Naive thymus-derived CD4-positive, alpha-beta T cell (primary cell): ENCODE measurements at regions not wholly inside any gene's neighbourhood (a gene's known extent, or its start where the extent isn't known, plus 50 kb on each side); places are given as distances from the start of the nearest gene placed in this dataset.
A peak's percentile ranks its signal among the peaks of the same experiment; 100 is the strongest.

Experiments
- ATAC-seq: fragments of 150-1000 bp; cut with Tn5 transposase; 2 replicates; pipeline ENCODE4 v1.10.0; 2021; ENCODE audit warnings: mild to moderate bottlenecking, moderate library complexity
- CTCF ChIA-PET: fragments of 350-600 bp; sonication (Branson Sonifier 250); formaldehyde crosslinking; loops from one replicate; lab custom pipeline; 2021; ENCODE audit warnings: antibody characterized with exemption; lab: Charles Lee
- POLR2A ChIA-PET: fragments of 350-600 bp; sonication (Branson Sonifier 250); formaldehyde crosslinking; loops from one replicate; lab custom pipeline; 2021; ENCODE audit warnings: antibody characterized with exemption, inconsistent platforms; lab: Charles Lee
- DNase-seq, 9 donors: peaks; one replicate each; pipeline versions ENCODE4 v3.0.0 to v3.0.0-alpha.2; 2020 to 2022; ENCODE audit warnings: mixed read lengths in 1 of 9
- H3K27ac ChIP-seq: one replicate; pipeline ENCODE4 v1.7.0; 2013; ENCODE audit warnings: mild to moderate bottlenecking, low read depth, low read length, moderate library complexity
- H3K27me3 ChIP-seq, 2 donors: one replicate each; pipeline ENCODE4 v1.7.0; 2013; ENCODE audit warnings: low read length in 2 of 2, mild to moderate bottlenecking in 2 of 2, moderate library complexity in 2 of 2; ENCODE audit not compliant: control insufficient read depth in 2 of 2, insufficient read depth in 2 of 2
- H3K36me3 ChIP-seq, 3 experiments: 1 replicate in 2 of 3; 2 replicates in 1 of 3; pipeline ENCODE4 v1.7.0; 2013; ENCODE audit warnings: low read length in 3 of 3, mild to moderate bottlenecking in 3 of 3, moderate library complexity in 1 of 3; ENCODE audit not compliant: insufficient read depth in 3 of 3, control insufficient read depth in 2 of 3
- H3K4me1 ChIP-seq, 2 donors: one replicate each; pipeline ENCODE4 v1.7.0; 2013; ENCODE audit warnings: low read length in 2 of 2, mild to moderate bottlenecking in 2 of 2, moderate library complexity in 1 of 2; ENCODE audit not compliant: control insufficient read depth in 2 of 2, insufficient read depth in 2 of 2
- H3K4me3 ChIP-seq: 2 replicates; pipeline ENCODE4 v1.7.0; 2013; ENCODE audit warnings: mild to moderate bottlenecking, low read length
- H3K9me3 ChIP-seq, 3 experiments: 1 replicate in 2 of 3; 2 replicates in 1 of 3; pipeline ENCODE4 v1.7.0; 2013; ENCODE audit warnings: low read length in 3 of 3; ENCODE audit not compliant: control insufficient read depth in 2 of 3
- H3K27ac Mint-ChIP-seq, 9 donors: one replicate each; pipeline ENCODE4 v1.8.0; 2020 to 2022; ENCODE audit warnings: mixed read lengths in 9 of 9, mild to moderate bottlenecking in 8 of 9, moderate library complexity in 5 of 9, inconsistent platforms in 2 of 9
- H3K27me3 Mint-ChIP-seq, 5 donors: one replicate each; pipeline ENCODE4 v1.8.0; 2021 to 2022; ENCODE audit warnings: mixed read lengths in 5 of 5, mild to moderate bottlenecking in 1 of 5
- H3K36me3 Mint-ChIP-seq, 5 donors: one replicate each; pipeline ENCODE4 v1.8.0; 2020 to 2022; ENCODE audit warnings: mixed read lengths in 5 of 5, mild to moderate bottlenecking in 3 of 5, inconsistent platforms in 1 of 5
- H3K4me1 Mint-ChIP-seq, 7 donors: one replicate each; pipeline ENCODE4 v1.8.0; 2020 to 2022; ENCODE audit warnings: mixed read lengths in 7 of 7, mild to moderate bottlenecking in 3 of 7, inconsistent platforms in 1 of 7
- H3K4me3 Mint-ChIP-seq, 10 donors: one replicate each; pipeline ENCODE4 v1.8.0; 2020 to 2022; ENCODE audit warnings: mild to moderate bottlenecking in 10 of 10, mixed read lengths in 10 of 10, moderate library complexity in 6 of 10, inconsistent platforms in 2 of 10
- H3K9me3 Mint-ChIP-seq, 11 donors: one replicate each; pipeline ENCODE4 v1.8.0; 2020 to 2022; ENCODE audit warnings: mixed read lengths in 11 of 11, mild to moderate bottlenecking in 4 of 11, inconsistent platforms in 1 of 11, moderate library complexity in 1 of 11
- intact Hi-C, 2 donors: fragments of 100-400 bp; cut with micrococcal nuclease; formaldehyde crosslinking; loops; one replicate each; pipeline ENCODE4 v1.15.1; 2023

DNA sequence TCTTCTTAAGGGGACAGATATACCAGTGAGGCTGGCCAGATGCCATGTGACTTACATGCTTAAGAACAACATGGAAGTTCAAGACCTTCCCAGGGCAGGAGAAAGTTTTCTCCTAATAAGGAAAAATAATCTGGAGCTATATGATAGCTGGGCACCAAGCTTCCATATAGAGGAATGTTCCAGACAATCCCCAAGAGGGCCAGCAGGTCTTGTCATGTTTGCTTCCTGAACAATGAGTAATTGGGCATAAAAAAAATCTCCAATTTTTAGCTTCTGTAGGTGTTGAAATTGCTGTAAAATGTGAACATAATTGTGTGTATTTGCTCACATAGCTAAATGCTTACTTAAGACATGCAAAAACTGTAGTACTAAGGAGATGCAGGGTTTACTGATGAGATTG lies 809.5 kb upstream of the PIK3C3 start:
- no peak overlapping the region for H3K27ac Mint-ChIP-seq

DNA sequence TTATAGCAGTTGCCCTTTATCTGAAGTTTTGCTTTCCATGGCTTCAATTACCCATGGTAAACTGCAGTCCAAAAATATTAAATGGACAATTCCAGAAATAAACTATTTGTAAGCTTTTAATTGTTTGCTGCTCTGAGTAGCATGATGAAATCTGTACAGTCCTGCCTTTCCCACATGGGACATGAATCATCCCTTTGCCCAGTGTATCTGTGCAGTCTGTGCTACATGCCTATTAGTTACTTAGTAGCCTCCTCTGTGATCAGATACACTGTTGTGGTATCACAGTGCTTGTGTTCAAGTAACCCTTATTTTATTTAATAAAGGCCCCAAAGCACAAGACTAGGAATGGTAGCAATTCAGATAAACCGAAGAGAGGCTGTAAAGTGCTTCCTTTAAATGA lies 810.6 kb upstream of the PIK3C3 start:
- POLR2A ChIA-PET, result no interaction called here
- Histone ChIP-seq H3K9me3 (no peaks in the 10 kb centered on the region), H3K36me3 (no peaks in the 10 kb centered on the region), H3K27me3 (no peaks in the 10 kb centered on the region), H3K4me1 (no peaks in the 10 kb centered on the region), H3K27ac (no peak overlapping the region), H3K4me3 (no peak overlapping the region)
- intact Hi-C loops, result loop anchor here in 1 of 2 donors (5.0 kb wide), 1 partner anchor 48 kb away; no protein-coding TSS in a partner anchor
- no peak overlapping the region for H3K4me3 Mint-ChIP-seq
- peaks cover 0 to 39% (median 8%) of the 10 kb centered on the region in 11 donors for H3K9me3 Mint-ChIP-seq
- no peaks in the 10 kb centered on the region for H3K27me3 Mint-ChIP-seq
- ATAC-seq (no peak), DNase-seq (no peak)
- H3K36me3 Mint-ChIP-seq, result no peaks in the 10 kb centered on the region
- CTCF ChIA-PET, result no interaction called here
- H3K27ac Mint-ChIP-seq, result no peak overlapping the region
- no peaks in the 10 kb centered on the region for H3K4me1 Mint-ChIP-seq

More for the DNA sequence above, 809.5 kb upstream of the PIK3C3 start:
- no peaks in the 10 kb centered on the region for H3K27me3 ChIP-seq
- no peaks in the 10 kb centered on the region for H3K4me1 Mint-ChIP-seq
- H3K4me1 ChIP-seq, result no peaks in the 10 kb centered on the region
- ATAC-seq, result no peak
- intact Hi-C loops, result no loop called here
- no peaks in the 10 kb centered on the region for H3K9me3 ChIP-seq
- ChIA-PET CTCF (no interaction called here), POLR2A (no interaction called here)
- no peaks in the 10 kb centered on the region for H3K36me3 ChIP-seq
- H3K9me3 Mint-ChIP-seq, result peaks cover 4 to 47% (median 9%) of the 10 kb centered on the region in 11 donors
- no peak overlapping the region for H3K4me3 ChIP-seq
- no peak overlapping the region for H3K4me3 Mint-ChIP-seq
- no peaks in the 10 kb centered on the region for H3K36me3 Mint-ChIP-seq
- H3K27ac ChIP-seq, result no peak overlapping the region
- H3K27me3 Mint-ChIP-seq, result no peaks in the 10 kb centered on the region
- no peak for DNase-seq

GRCh38 chr18:41140506-41140905 lies 814.5 kb upstream of the PIK3C3 start:
- Histone ChIP-seq H3K27ac (no peak overlapping the region), H3K4me3 (no peak overlapping the region), H3K27me3 (no peaks in the 10 kb centered on the region), H3K9me3 (no peaks in the 10 kb centered on the region), H3K4me1 (no peaks in the 10 kb centered on the region), H3K36me3 (no peaks in the 10 kb centered on the region)
- H3K4me1 Mint-ChIP-seq, result no peaks in the 10 kb centered on the region
- no peak overlapping the region for H3K4me3 Mint-ChIP-seq
- no peak for ATAC-seq
- H3K27ac Mint-ChIP-seq, result no peak overlapping the region
- peaks cover 0 to 42% (median 5%) of the 10 kb centered on the region in 11 donors for H3K9me3 Mint-ChIP-seq
- POLR2A ChIA-PET, result no interaction called here
- no peaks in the 10 kb centered on the region for H3K36me3 Mint-ChIP-seq
- intact Hi-C loops, result loop anchor here in 1 of 2 donors (5.0 kb wide), 1 partner anchor 52 kb away; no protein-coding TSS in a partner anchor
- DNase-seq, result no peak
- H3K27me3 Mint-ChIP-seq, result no peaks in the 10 kb centered on the region
- CTCF ChIA-PET, result no interaction called here

- H3K36me3 Mint-ChIP-seq, result no peaks in the 10 kb centered on the region
- no peaks in the 10 kb centered on the region for H3K27me3 ChIP-seq
- no peaks in the 10 kb centered on the region for H3K27me3 Mint-ChIP-seq
Measured at GRCh38 chr18:41135146-41135545, 819.9 kb upstream of the PIK3C3 start.

DNA sequence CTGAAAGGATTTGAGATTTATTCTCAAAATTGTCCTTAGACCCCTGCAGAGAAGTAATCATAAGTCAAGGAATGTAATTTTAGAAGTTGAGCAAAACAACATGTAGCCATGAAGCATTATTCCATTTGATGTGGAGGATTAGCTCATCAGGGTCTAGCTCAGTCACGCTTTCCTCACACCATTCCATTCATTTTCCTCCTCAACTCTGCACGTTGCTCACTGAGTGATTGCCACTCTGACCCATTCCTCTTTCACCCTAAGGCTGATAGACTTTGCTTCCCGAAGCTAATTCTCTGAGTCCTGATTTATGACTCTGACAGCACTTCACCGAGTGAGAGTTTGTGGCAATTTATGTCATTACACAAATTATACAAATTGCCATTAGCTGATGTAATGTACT lies 820.6 kb upstream of the PIK3C3 start:
- POLR2A ChIA-PET, result no interaction called here

More at GRCh38 chr18:41135146-41135545, 819.9 kb upstream of the PIK3C3 start:
- no peaks in the 10 kb centered on the region for H3K36me3 ChIP-seq
- H3K27ac ChIP-seq, result no peak overlapping the region
- POLR2A ChIA-PET, result no interaction called here
- H3K4me3 ChIP-seq, result no peak overlapping the region
- no peaks in the 10 kb centered on the region for H3K9me3 ChIP-seq
- H3K27ac Mint-ChIP-seq, result no peak overlapping the region
- H3K9me3 Mint-ChIP-seq, result peaks cover 0 to 15% (median 4%) of the 10 kb centered on the region in 11 donors
- H3K4me1 ChIP-seq, result no peaks in the 10 kb centered on the region
- ATAC-seq (no peak), DNase-seq (no peak)
- intact Hi-C loops, result no loop called here
- CTCF ChIA-PET, result no interaction called here
- no peak overlapping the region for H3K4me3 Mint-ChIP-seq
- H3K4me1 Mint-ChIP-seq, result no peaks in the 10 kb centered on the region

GRCh38 chr18:41131050-41131449 lies 824.0 kb upstream of the PIK3C3 start:
- Mint-ChIP-seq H3K36me3 (no peaks in the 10 kb centered on the region), H3K4me1 (no peaks in the 10 kb centered on the region), H3K27ac (no peak overlapping the region), H3K9me3 (peaks cover 0 to 16% (median 4%) of the 10 kb centered on the region in 11 donors), H3K4me3 (no peak overlapping the region), H3K27me3 (no peaks in the 10 kb centered on the region)
- H3K4me1 ChIP-seq, result no peaks in the 10 kb centered on the region
- intact Hi-C loops, result no loop called here
- no peaks in the 10 kb centered on the region for H3K9me3 ChIP-seq
- ChIA-PET CTCF (no interaction called here), POLR2A (no interaction called here)
- no peak for ATAC-seq
- no peaks in the 10 kb centered on the region for H3K27me3 ChIP-seq
- H3K27ac ChIP-seq, result no peak overlapping the region
- H3K4me3 ChIP-seq, result no peak overlapping the region
- DNase-seq, result no peak
- H3K36me3 ChIP-seq, result no peaks in the 10 kb centered on the region

More for the DNA sequence above, 820.6 kb upstream of the PIK3C3 start:
- H3K36me3 ChIP-seq, result no peaks in the 10 kb centered on the region
- H3K4me3 ChIP-seq, result no peak overlapping the region
- Mint-ChIP-seq H3K4me1 (no peaks in the 10 kb centered on the region), H3K27me3 (no peaks in the 10 kb centered on the region), H3K36me3 (no peaks in the 10 kb centered on the region), H3K27ac (peak overlapping the region in 1 of 9 donors; percentile 63), H3K9me3 (peaks cover 0 to 15% (median 2%) of the 10 kb centered on the region in 11 donors), H3K4me3 (no peak overlapping the region)
- ATAC-seq, result no peak
- H3K9me3 ChIP-seq, result no peaks in the 10 kb centered on the region
- CTCF ChIA-PET, result no interaction called here
- H3K4me1 ChIP-seq, result no peaks in the 10 kb centered on the region
- intact Hi-C loops, result no loop called here
- no peaks in the 10 kb centered on the region for H3K27me3 ChIP-seq
- DNase-seq, result no peak
- H3K27ac ChIP-seq, result no peak overlapping the region

DNA sequence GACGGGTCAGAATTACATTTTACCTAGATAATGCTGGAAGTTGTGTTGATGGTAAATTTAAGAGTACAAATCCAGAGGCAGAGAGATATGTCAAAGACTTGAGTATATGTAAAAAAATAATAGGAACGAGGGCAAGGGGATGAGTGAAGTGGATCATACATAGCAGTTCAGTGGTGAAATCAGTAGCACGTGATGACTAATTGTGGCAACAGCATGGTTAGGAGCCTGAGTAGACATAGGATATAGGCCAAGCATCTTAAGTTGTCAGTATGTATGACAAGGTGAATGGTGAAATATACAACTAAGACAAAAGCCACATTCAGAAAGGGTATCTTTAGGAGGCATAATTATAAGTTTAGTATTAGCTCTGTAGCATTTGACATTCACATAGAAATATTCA lies 826.5 kb upstream of the PIK3C3 start:
- POLR2A ChIA-PET, result no interaction called here
- H3K4me1 Mint-ChIP-seq, result no peaks in the 10 kb centered on the region
- ATAC-seq (no peak), DNase-seq (no peak)
- Histone ChIP-seq H3K4me1 (no peaks in the 10 kb centered on the region), H3K9me3 (no peaks in the 10 kb centered on the region), H3K27ac (no peak overlapping the region), H3K27me3 (no peaks in the 10 kb centered on the region), H3K4me3 (no peak overlapping the region), H3K36me3 (no peaks in the 10 kb centered on the region)
- CTCF ChIA-PET, result no interaction called here
- H3K27me3 Mint-ChIP-seq, result no peaks in the 10 kb centered on the region
- intact Hi-C loops, result no loop called here
- no peaks in the 10 kb centered on the region for H3K36me3 Mint-ChIP-seq
- no peak overlapping the region for H3K4me3 Mint-ChIP-seq
- H3K9me3 Mint-ChIP-seq, result peaks cover 0 to 13% (median 4%) of the 10 kb centered on the region in 11 donors
- no peak overlapping the region for H3K27ac Mint-ChIP-seq
